ENCODE measurements at regions not wholly inside any gene's neighbourhood (a gene's known extent, or its start where the extent isn't known, plus 50 kb on each side); places are given as distances from the start of the nearest gene placed in this dataset.
"Not testable (repeated sequence)": the region's sequence is repeated elsewhere in the genome, so short reads cannot be mapped to it uniquely, and the experiment has no call there.

DNA sequence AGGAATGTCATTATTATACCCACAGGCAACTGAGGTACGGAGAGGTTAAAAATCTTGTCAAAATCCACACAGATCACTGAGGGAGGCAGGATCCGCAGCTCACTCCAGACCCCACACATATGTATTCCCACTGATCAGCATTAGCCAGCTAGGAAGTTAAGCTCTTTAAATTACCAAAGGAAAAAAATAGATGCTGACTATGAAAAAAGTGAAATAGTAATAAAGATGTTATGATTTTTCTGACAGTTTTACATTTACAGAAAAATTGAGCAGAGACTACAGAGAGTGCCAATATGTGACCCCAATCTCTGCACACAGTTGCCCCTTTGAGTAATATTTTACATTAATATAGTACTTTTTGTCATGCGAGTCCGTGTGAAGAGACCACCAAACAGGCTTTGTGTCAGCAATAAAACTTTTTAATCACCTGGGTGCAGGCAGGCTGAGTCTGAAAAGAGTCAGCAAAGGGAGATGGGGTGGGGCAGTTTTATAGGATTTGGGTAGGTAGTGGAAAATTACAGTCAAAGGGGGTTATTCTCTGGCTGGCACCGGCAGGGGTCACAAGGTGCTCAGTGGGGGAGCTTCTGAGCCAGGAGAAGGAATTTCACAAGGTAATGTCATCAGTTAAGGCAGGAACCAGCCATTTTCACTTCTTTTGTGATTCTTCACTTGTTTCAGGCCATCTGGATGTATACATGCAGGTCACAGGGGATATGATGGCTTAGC lies 61.9 kb upstream of the NAA35 start:
- not testable (repeated sequence) for FAIRE-seq; DNase-seq (ENCODE audit: insufficient read length, low spot score)

DNA sequence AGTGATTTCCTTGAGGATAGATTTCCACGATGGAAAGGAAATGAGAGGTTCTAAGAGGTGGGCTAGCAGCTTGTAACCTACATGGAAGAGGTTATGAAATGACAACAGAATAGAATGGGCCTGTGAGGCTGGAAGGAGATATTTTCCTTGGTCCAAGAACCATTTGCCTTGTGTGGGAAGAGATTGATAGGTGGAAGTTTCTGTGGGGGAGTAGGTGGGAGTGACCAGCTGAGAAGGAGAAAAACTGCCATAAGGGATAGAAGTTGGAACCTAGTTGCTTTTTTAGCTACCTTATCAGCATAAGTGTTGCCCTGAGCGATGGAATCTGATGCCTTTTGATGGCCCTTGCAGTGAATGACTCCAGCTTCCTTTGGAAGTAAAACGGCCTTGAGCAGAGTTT lies 60.4 kb upstream of the NAA35 start:
- FAIRE-seq; DNase-seq (ENCODE audit: insufficient read length, low spot score): not testable (repeated sequence)

DNA sequence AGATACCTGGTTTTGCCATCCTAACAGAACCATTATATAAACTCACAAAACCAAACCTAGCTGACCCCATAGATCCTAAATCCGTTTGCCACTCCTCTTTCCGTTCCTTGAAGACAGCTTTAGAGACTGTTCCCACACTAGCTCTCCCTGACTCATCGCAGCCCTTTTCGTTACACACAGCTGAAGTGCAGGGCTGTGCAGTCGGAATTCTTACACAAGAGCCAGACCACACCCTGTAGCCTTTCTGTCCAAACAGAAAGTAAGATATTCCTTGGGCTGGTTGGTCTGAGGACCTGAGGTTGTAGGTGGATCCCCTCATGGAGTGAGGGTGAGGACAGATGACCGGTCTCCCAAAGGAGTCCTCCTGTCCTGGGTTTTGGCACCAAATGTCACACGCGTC lies 56.7 kb upstream of the NAA35 start:
- DNase-seq (ENCODE audit: insufficient read length, low spot score): no peak
- no peak for FAIRE-seq

DNA sequence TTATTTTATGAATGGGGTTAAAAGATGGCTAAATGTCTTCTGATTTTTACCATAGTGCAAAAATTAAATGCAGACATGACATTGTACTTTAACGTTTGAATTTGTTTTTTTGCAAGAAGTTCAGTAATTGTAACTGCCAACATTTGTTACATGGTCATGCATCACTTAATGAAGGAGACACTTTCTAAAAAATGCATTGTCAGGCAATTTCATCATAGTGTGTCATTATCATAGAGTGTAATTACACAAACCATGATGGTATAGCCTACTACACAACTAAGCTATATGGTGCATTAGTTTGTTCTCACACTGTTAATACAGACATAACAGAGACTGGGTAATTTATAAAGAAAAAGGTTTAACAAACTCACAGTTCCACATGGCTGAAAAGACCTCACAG lies 50.0 kb upstream of the NAA35 start:
- no peak for DNase-seq (ENCODE audit: insufficient read length, low spot score)
- FAIRE-seq: no peak

Data from GM19239 (cell line).